Liver (tissue), 8 donors: ENCODE measurements at regions not wholly inside any gene's neighbourhood (a gene's known extent, or its start where the extent isn't known, plus 50 kb on each side); places are given as distances from the start of the nearest gene placed in this dataset.

ENCODE experiments used
- DNase-seq: peaks from one replicate; pipeline ENCODE4 v3.0.0-alpha.2; 2017; ENCODE audit warnings: low spot score
- H3K27ac ChIP-seq, 2 donors: one replicate each; pipeline ENCODE4 v1.7.0; 2013; ENCODE audit warnings: inconsistent platforms in 2 of 2, low read length in 2 of 2, control low read depth in 1 of 2, low read depth in 1 of 2, mild to moderate bottlenecking in 1 of 2
- H3K27me3 ChIP-seq, 4 donors: one replicate each; pipeline versions ENCODE4 v1.6.1 to v1.7.0; 2013; ENCODE audit warnings: low read length in 3 of 4, inconsistent platforms in 1 of 4, mild to moderate bottlenecking in 1 of 4, moderate library complexity in 1 of 4; ENCODE audit not compliant: control insufficient read depth in 4 of 4, insufficient read depth in 4 of 4
- H3K36me3 ChIP-seq, 4 donors: one replicate each; pipeline versions ENCODE4 v1.6.1 to v1.7.0; 2013; ENCODE audit warnings: low read length in 3 of 4, mild to moderate bottlenecking in 3 of 4, low read depth in 1 of 4, moderate library complexity in 1 of 4; ENCODE audit not compliant: control insufficient read depth in 4 of 4, insufficient read depth in 3 of 4
- H3K4me1 ChIP-seq, 4 donors: one replicate each; pipeline versions ENCODE4 v1.6.1 to v1.7.0; 2013; ENCODE audit warnings: low read length in 3 of 4, mild to moderate bottlenecking in 3 of 4, moderate library complexity in 1 of 4; ENCODE audit not compliant: control insufficient read depth in 4 of 4, insufficient read depth in 4 of 4
- H3K4me3 ChIP-seq, 3 donors: one replicate each; pipeline versions ENCODE4 v1.6.1 to v1.7.0; 2013; ENCODE audit warnings: low read length in 3 of 3, control low read depth in 1 of 3, low read depth in 1 of 3, mild to moderate bottlenecking in 1 of 3
- H3K9ac ChIP-seq, 2 donors: one replicate each; pipeline ENCODE4 v1.7.0; 2013; ENCODE audit warnings: low read length in 2 of 2, mild to moderate bottlenecking in 2 of 2, moderate library complexity in 2 of 2, control low read depth in 1 of 2, low read depth in 1 of 2
- H3K9me3 ChIP-seq, 4 donors: one replicate each; pipeline versions ENCODE4 v1.6.1 to v1.7.0; 2013; ENCODE audit warnings: low read length in 3 of 4; ENCODE audit not compliant: control insufficient read depth in 4 of 4
- ATF3 ChIP-seq: IDR thresholded peaks from 2 replicates; pipeline ENCODE4 v1.6.1; 2016; ENCODE audit warnings: antibody characterized with exemption
- EGR1 ChIP-seq, 2 donors: IDR thresholded peaks; 2 replicates each; pipeline ENCODE4 v1.6.1; 2016 to 2018; ENCODE audit warnings: antibody characterized with exemption in 2 of 2, low read depth in 2 of 2
- FOXA1 ChIP-seq: IDR thresholded peaks from 2 replicates; pipeline ENCODE4 v1.6.1; 2016; ENCODE audit warnings: antibody characterized with exemption
- FOXA2 ChIP-seq: IDR thresholded peaks from 2 replicates; pipeline ENCODE4 v1.6.1; 2016; ENCODE audit warnings: antibody characterized with exemption
- GABPA ChIP-seq, 2 donors: IDR thresholded peaks in 1 of 2; conservative IDR thresholded peaks in 1 of 2; 2 replicates each; pipeline ENCODE4 v1.6.1; 2016; ENCODE audit warnings: antibody characterized with exemption in 2 of 2, mild to moderate bottlenecking in 1 of 2, moderate library complexity in 1 of 2
- HNF4A ChIP-seq, 2 donors: conservative IDR thresholded peaks; 2 replicates each; pipeline ENCODE4 v1.6.1; 2016; ENCODE audit warnings: antibody characterized with exemption in 2 of 2, mild to moderate bottlenecking in 2 of 2
- HNF4G ChIP-seq: IDR thresholded peaks from 2 replicates; pipeline ENCODE4 v1.6.1; 2016; ENCODE audit warnings: antibody characterized with exemption
- JUND ChIP-seq, 2 donors: IDR thresholded peaks; 2 replicates each; pipeline ENCODE4 v1.6.1; 2016; ENCODE audit warnings: antibody characterized with exemption in 2 of 2
- NR2F2 ChIP-seq: IDR thresholded peaks from 2 replicates; pipeline ENCODE4 v1.6.1; 2016; ENCODE audit warnings: antibody characterized with exemption
- RAD21 ChIP-seq, 2 donors: IDR thresholded peaks; 2 replicates each; pipeline ENCODE4 v1.6.1; 2016; ENCODE audit warnings: antibody characterized with exemption in 2 of 2, mild to moderate bottlenecking in 2 of 2
- RXRA ChIP-seq, 2 donors: IDR thresholded peaks; 2 replicates each; pipeline ENCODE4 v1.6.1; 2017 to 2018; ENCODE audit warnings: antibody characterized with exemption in 2 of 2, mild to moderate bottlenecking in 1 of 2
- SP1 ChIP-seq: IDR thresholded peaks from 2 replicates; pipeline ENCODE4 v1.6.1; 2018; ENCODE audit warnings: antibody characterized with exemption, mild to moderate bottlenecking
- TAF1 ChIP-seq: conservative IDR thresholded peaks from 2 replicates; pipeline ENCODE4 v1.6.1; 2016; ENCODE audit warnings: antibody characterized with exemption, mild to moderate bottlenecking
- YY1 ChIP-seq: IDR thresholded peaks from 2 replicates; pipeline ENCODE4 v1.6.1; 2016; ENCODE audit warnings: antibody characterized with exemption, mild to moderate bottlenecking
- WGBS: extraction: QIAGEN DNeasy Blood & Tissue Kit; methylation state at CpG from one replicate; pipeline ENCODE4 v1.1.7; 2013; 5-methylcytosine and 5-hydroxymethylcytosine counted together
- TF ChIP-seq, protein P1 (sequence below): IDR thresholded peaks from 2 replicates; pipeline ENCODE4 v1.6.1; 2016; ENCODE audit warnings: antibody characterized with exemption, mild to moderate bottlenecking
- TF ChIP-seq, protein P2 (sequence below): fragments of 150-350 bp; IDR thresholded peaks from 2 replicates; pipeline ENCODE4 v1.5.1; 2017; ENCODE audit warnings: improper control_type of control experiment, low read depth, low read length; ENCODE audit not compliant: missing input control
- TF ChIP-seq, protein P3 (sequence below): IDR thresholded peaks from 2 replicates; pipeline ENCODE4 v1.6.1; 2016; ENCODE audit warnings: antibody characterized with exemption
- TF ChIP-seq, protein P4 (sequence below): IDR thresholded peaks from 2 replicates; pipeline ENCODE4 v1.6.1; 2016; ENCODE audit warnings: antibody characterized with exemption
- donor health status: healthy.
- donor health status: healthy.
- donor health status: healthy.
- donor health status: healthy.
- donor health status: healthy.

DNA sequence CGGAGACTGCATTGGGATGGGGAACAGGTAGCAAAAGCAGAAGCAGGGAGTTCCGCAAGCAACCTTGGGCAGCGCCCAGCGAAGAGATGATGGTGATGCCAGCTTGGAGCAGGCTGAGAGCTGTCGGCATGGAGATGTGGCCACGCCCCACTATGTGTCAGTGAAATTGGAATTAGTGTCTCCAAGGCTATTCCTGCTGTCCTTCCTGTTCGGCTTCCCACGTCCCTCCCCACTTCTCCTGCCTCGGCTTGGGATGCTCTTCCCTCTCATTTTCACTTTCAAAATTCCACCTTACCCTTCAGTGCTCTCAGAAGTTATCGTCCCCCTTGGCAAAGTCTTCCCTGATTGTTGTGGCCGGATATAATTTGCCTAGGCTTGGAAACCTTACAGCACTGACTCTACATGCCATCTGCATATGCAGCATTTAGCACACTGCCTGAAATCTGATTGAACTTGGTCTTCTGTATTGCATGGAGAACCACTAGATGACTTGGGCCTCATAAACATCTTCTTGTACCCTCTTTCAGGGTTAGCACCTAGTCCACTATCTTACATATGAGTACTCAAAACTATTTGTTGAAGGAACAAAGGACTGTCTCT is 270.7 kb upstream of the RUNX1 start:
- no peaks in the 10 kb centered on the region for H3K4me1 ChIP-seq
- H3K36me3 ChIP-seq: no peaks in the 10 kb centered on the region
- no peak overlapping the region for H3K27ac ChIP-seq
- WGBS: 73% methylated on average over 11 of the region's 11 CpGs
- H3K4me3 ChIP-seq: no peak overlapping the region
- TF ChIP-seq ATF3 (no peak), EGR1 (IDR thresholded peaks at IDR 0.05; ENCODE audit: low read depth in 2 of 2) (no peak), TAF1 (no peak), HNF4A (conservative IDR thresholded peaks at IDR 0.05) (no peak), YY1 (no peak), HNF4G (no peak), GABPA (IDR thresholded peaks at IDR 0.05 in 1 of 2, conservative IDR thresholded peaks at IDR 0.05 in 1 of 2) (no peak), RXRA (IDR thresholded peaks at IDR 0.05) (no peak), JUND (IDR thresholded peaks at IDR 0.05) (no peak), FOXA1 (no peak), FOXA2 (no peak), SP1 (no peak), NR2F2 (no peak), RAD21 (IDR thresholded peaks at IDR 0.05) (no peak)
- TF ChIP-seq, protein P1, sequence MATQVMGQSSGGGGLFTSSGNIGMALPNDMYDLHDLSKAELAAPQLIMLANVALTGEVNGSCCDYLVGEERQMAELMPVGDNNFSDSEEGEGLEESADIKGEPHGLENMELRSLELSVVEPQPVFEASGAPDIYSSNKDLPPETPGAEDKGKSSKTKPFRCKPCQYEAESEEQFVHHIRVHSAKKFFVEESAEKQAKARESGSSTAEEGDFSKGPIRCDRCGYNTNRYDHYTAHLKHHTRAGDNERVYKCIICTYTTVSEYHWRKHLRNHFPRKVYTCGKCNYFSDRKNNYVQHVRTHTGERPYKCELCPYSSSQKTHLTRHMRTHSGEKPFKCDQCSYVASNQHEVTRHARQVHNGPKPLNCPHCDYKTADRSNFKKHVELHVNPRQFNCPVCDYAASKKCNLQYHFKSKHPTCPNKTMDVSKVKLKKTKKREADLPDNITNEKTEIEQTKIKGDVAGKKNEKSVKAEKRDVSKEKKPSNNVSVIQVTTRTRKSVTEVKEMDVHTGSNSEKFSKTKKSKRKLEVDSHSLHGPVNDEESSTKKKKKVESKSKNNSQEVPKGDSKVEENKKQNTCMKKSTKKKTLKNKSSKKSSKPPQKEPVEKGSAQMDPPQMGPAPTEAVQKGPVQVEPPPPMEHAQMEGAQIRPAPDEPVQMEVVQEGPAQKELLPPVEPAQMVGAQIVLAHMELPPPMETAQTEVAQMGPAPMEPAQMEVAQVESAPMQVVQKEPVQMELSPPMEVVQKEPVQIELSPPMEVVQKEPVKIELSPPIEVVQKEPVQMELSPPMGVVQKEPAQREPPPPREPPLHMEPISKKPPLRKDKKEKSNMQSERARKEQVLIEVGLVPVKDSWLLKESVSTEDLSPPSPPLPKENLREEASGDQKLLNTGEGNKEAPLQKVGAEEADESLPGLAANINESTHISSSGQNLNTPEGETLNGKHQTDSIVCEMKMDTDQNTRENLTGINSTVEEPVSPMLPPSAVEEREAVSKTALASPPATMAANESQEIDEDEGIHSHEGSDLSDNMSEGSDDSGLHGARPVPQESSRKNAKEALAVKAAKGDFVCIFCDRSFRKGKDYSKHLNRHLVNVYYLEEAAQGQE: no peak
- TF ChIP-seq, protein P2, sequence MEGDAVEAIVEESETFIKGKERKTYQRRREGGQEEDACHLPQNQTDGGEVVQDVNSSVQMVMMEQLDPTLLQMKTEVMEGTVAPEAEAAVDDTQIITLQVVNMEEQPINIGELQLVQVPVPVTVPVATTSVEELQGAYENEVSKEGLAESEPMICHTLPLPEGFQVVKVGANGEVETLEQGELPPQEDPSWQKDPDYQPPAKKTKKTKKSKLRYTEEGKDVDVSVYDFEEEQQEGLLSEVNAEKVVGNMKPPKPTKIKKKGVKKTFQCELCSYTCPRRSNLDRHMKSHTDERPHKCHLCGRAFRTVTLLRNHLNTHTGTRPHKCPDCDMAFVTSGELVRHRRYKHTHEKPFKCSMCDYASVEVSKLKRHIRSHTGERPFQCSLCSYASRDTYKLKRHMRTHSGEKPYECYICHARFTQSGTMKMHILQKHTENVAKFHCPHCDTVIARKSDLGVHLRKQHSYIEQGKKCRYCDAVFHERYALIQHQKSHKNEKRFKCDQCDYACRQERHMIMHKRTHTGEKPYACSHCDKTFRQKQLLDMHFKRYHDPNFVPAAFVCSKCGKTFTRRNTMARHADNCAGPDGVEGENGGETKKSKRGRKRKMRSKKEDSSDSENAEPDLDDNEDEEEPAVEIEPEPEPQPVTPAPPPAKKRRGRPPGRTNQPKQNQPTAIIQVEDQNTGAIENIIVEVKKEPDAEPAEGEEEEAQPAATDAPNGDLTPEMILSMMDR: no peak
- TF ChIP-seq, protein P3, sequence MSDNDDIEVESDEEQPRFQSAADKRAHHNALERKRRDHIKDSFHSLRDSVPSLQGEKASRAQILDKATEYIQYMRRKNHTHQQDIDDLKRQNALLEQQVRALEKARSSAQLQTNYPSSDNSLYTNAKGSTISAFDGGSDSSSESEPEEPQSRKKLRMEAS: no peak
- TF ChIP-seq, protein P4, sequence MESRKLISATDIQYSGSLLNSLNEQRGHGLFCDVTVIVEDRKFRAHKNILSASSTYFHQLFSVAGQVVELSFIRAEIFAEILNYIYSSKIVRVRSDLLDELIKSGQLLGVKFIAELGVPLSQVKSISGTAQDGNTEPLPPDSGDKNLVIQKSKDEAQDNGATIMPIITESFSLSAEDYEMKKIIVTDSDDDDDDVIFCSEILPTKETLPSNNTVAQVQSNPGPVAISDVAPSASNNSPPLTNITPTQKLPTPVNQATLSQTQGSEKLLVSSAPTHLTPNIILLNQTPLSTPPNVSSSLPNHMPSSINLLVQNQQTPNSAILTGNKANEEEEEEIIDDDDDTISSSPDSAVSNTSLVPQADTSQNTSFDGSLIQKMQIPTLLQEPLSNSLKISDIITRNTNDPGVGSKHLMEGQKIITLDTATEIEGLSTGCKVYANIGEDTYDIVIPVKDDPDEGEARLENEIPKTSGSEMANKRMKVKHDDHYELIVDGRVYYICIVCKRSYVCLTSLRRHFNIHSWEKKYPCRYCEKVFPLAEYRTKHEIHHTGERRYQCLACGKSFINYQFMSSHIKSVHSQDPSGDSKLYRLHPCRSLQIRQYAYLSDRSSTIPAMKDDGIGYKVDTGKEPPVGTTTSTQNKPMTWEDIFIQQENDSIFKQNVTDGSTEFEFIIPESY: no peak
- no peak overlapping the region for H3K9ac ChIP-seq
- H3K9me3 ChIP-seq: no peaks in the 10 kb centered on the region
- no peaks in the 10 kb centered on the region for H3K27me3 ChIP-seq
- DNase-seq: no peak
